ENCODE measurements at regions not wholly inside any gene's neighbourhood (a gene's known extent, or its start where the extent isn't known, plus 50 kb on each side); places are given as distances from the start of the nearest gene placed in this dataset.
"Not testable (repeated sequence)": the region's sequence is repeated elsewhere in the genome, so short reads cannot be mapped to it uniquely, and the experiment has no call there.

DNA sequence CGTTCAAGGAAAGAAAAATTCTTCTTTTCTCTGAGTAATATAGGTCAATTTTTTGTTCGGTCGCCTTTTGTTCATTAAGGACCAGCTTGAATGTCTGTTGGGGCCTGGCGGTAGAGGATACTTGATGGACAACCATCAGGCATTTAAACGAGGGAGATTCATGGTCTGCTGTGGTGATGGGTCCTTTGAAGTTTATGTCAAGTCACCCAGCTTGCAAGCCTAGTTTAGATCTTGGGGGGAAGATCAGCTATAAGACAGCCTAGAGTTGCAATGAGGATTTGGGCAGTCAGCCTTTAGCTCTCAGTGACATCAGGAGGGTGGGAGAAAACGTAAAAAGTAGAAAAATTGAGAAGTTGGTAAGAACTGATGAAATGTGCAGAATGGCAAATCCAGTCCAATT lies 80.2 kb upstream of the SPRY4 start:
- H3K4me3 ChIP-seq (ENCODE audit: low read length), result no peak overlapping the region

GRCh38 chr5:142404046-142404477 lies 79.2 kb upstream of the SPRY4 start:
- Histone ChIP-seq H3K27ac (ENCODE audit: low read depth, low read length) (no peak overlapping the region), H3K4me3 (ENCODE audit: low read length) (no peak overlapping the region)

More for the DNA sequence above, 80.2 kb upstream of the SPRY4 start:
- no peak overlapping the region for H3K9ac ChIP-seq (ENCODE audit: low read length)
- H3K36me3 ChIP-seq (ENCODE audit: control insufficient read depth, insufficient read depth, low read length), result no peaks in the 10 kb centered on the region
- H3K27ac ChIP-seq (ENCODE audit: low read depth, low read length), result no peak overlapping the region
- H3K4me1 ChIP-seq (ENCODE audit: control insufficient read depth, insufficient read depth, low read length), result no peaks in the 10 kb centered on the region
- H3K27me3 ChIP-seq (ENCODE audit: control insufficient read depth, insufficient read depth, low read length), result no peaks in the 10 kb centered on the region

DNA sequence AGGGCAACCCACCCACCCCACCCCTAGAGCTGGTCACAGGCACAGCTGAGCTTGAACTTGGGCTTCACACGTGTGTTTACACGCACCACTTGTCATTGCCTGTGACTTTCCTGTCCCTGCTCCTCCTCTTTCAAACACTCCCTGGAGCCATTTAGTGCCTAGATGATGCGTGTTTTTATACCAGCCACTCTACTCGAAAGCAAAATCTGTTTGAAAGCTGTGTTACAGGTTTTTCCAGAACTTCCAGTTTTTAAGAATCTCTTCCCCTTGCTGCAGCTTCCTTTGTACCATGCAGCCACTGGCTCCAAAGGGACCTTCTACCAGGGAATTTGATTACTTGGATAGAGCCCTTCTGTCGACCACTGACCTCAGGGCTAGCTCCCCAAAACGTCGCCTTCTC lies 78.8 kb upstream of the SPRY4 start:
- no peak overlapping the region for H3K9ac ChIP-seq (ENCODE audit: low read length)
- no peak overlapping the region for H3K27ac ChIP-seq (ENCODE audit: low read depth, low read length)
- no peaks in the 10 kb centered on the region for H3K36me3 ChIP-seq (ENCODE audit: control insufficient read depth, insufficient read depth, low read length)
- no peaks in the 10 kb centered on the region for H3K4me1 ChIP-seq (ENCODE audit: control insufficient read depth, insufficient read depth, low read length)
- no peak overlapping the region for H3K4me3 ChIP-seq (ENCODE audit: low read length)
- no peaks in the 10 kb centered on the region for H3K27me3 ChIP-seq (ENCODE audit: control insufficient read depth, insufficient read depth, low read length)

More at GRCh38 chr5:142404046-142404477, 79.2 kb upstream of the SPRY4 start:
- no peaks in the 10 kb centered on the region for H3K27me3 ChIP-seq (ENCODE audit: control insufficient read depth, insufficient read depth, low read length)
- no peaks in the 10 kb centered on the region for H3K36me3 ChIP-seq (ENCODE audit: control insufficient read depth, insufficient read depth, low read length)
- H3K9ac ChIP-seq (ENCODE audit: low read length), result no peak overlapping the region
- H3K4me1 ChIP-seq (ENCODE audit: control insufficient read depth, insufficient read depth, low read length), result no peaks in the 10 kb centered on the region

GRCh38 chr5:142402752-142403318 lies 78.0 kb upstream of the SPRY4 start:
- Histone ChIP-seq H3K9ac (ENCODE audit: low read length) (no peak overlapping the region), H3K36me3 (ENCODE audit: control insufficient read depth, insufficient read depth, low read length) (no peaks in the 10 kb centered on the region), H3K27ac (ENCODE audit: low read depth, low read length) (no peak overlapping the region)

DNA sequence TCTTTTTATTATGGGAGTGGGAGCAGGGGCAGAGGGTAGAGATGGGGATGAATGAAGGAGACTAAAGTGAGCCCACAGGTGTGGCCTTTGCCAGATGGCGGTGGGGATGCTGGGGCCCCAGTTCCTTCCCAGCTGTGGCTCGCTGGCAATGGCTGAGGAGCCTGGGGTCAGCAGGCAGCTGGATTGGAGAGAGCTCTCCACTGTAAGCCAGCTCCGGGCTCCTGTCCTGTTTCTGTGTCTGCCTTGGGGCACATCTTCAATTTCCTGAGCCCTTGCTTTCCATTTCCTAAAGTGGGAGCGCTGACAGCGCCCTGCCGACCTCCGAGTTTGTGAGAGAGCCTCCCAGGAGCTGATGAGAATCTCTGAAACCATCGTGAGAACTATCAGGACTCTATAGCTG lies 75.6 kb upstream of the SPRY4 start:
- Histone ChIP-seq H3K9ac (ENCODE audit: low read length) (no peak overlapping the region), H3K36me3 (ENCODE audit: control insufficient read depth, insufficient read depth, low read length) (no peaks in the 10 kb centered on the region), H3K27me3 (ENCODE audit: control insufficient read depth, insufficient read depth, low read length) (no peaks in the 10 kb centered on the region), H3K27ac (ENCODE audit: low read depth, low read length) (no peak overlapping the region), H3K4me1 (ENCODE audit: control insufficient read depth, insufficient read depth, low read length) (no peaks in the 10 kb centered on the region), H3K4me3 (ENCODE audit: low read length) (no peak overlapping the region)

More at GRCh38 chr5:142402752-142403318, 78.0 kb upstream of the SPRY4 start:
- no peak overlapping the region for H3K4me3 ChIP-seq (ENCODE audit: low read length)
- H3K4me1 ChIP-seq (ENCODE audit: control insufficient read depth, insufficient read depth, low read length), result no peaks in the 10 kb centered on the region
- no peaks in the 10 kb centered on the region for H3K27me3 ChIP-seq (ENCODE audit: control insufficient read depth, insufficient read depth, low read length)

- Histone ChIP-seq H3K4me3 (ENCODE audit: low read length) (no peak overlapping the region), H3K27ac (ENCODE audit: low read depth, low read length) (no peak overlapping the region), H3K9ac (ENCODE audit: low read length) (no peak overlapping the region), H3K36me3 (ENCODE audit: control insufficient read depth, insufficient read depth, low read length) (no peaks in the 10 kb centered on the region), H3K27me3 (ENCODE audit: control insufficient read depth, insufficient read depth, low read length) (no peaks in the 10 kb centered on the region), H3K4me1 (ENCODE audit: control insufficient read depth, insufficient read depth, low read length) (no peaks in the 10 kb centered on the region)
Measured at GRCh38 chr5:142399891-142400290, 75.1 kb upstream of the SPRY4 start.

GRCh38 chr5:142398730-142399055 lies 73.9 kb upstream of the SPRY4 start:
- Histone ChIP-seq H3K27ac (ENCODE audit: low read depth, low read length) (no peak overlapping the region), H3K9ac (ENCODE audit: low read length) (no peak overlapping the region), H3K4me3 (ENCODE audit: low read length) (no peak overlapping the region), H3K36me3 (ENCODE audit: control insufficient read depth, insufficient read depth, low read length) (no peaks in the 10 kb centered on the region), H3K27me3 (ENCODE audit: control insufficient read depth, insufficient read depth, low read length) (no peaks in the 10 kb centered on the region), H3K4me1 (ENCODE audit: control insufficient read depth, insufficient read depth, low read length) (no peaks in the 10 kb centered on the region)

DNA sequence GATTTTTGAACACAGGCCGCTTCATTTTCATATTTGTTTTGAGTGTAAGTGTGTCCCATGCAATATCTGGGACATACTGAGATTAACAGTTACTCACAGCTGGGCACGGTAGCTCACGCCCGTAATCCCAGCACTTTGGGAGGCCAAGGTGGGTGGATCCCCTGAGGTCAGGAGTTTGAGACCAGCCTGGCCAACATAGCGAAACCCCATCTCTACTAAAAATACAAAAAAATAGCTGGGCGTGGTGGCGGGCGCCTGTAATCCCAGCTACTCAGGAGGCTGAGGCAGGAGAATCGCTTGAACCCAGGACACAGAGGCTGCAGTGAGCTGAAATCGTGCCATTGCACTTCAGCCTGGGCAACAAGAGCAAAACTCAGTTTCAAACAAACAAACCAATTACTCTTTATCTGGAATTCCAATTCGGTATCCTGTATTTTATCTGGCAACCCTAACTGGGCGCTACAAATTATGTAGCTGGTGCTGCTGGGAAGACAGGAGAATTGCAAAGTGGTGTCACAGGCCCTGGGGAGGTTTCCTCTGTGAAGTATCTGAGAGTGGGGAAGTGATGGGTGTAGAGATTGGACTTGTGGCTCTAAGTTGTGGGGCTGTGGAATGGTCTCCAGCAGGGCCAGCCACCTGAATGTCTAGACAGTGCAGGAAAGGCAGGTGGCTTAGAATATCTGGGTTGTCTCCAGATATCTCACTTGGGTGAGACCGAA lies 73.3 kb upstream of the SPRY4 start:
- not testable (repeated sequence) for H3K4me1 ChIP-seq (ENCODE audit: control insufficient read depth, insufficient read depth, low read length); H3K27ac ChIP-seq (ENCODE audit: low read depth, low read length); H3K27me3 ChIP-seq (ENCODE audit: control insufficient read depth, insufficient read depth, low read length); H3K9ac ChIP-seq (ENCODE audit: low read length); H3K4me3 ChIP-seq (ENCODE audit: low read length); H3K36me3 ChIP-seq (ENCODE audit: control insufficient read depth, insufficient read depth, low read length)

DNA sequence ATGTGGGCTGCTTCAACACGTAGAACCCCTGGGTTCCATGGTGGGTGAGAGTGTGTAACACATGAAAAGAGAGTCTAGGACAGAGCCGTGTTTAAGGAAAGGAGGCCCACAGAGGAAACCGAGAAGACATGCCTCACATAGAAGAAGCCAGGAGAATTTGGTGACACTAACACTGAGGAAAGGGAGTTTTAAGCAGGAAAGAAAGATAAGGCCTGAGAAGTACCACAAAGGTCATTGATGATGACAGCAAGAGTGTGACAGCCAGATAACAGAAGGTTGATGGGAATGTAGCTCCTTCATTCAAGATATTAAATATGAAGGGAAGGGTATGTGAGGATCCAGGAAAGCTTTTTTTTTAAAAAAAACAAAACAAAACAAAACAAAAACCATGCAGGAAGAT lies 72.4 kb upstream of the SPRY4 start:
- Histone ChIP-seq H3K27ac (ENCODE audit: low read depth, low read length) (no peak overlapping the region), H3K4me1 (ENCODE audit: control insufficient read depth, insufficient read depth, low read length) (no peaks in the 10 kb centered on the region), H3K9ac (ENCODE audit: low read length) (no peak overlapping the region), H3K36me3 (ENCODE audit: control insufficient read depth, insufficient read depth, low read length) (no peaks in the 10 kb centered on the region), H3K4me3 (ENCODE audit: low read length) (no peak overlapping the region), H3K27me3 (ENCODE audit: control insufficient read depth, insufficient read depth, low read length) (no peaks in the 10 kb centered on the region)

DNA sequence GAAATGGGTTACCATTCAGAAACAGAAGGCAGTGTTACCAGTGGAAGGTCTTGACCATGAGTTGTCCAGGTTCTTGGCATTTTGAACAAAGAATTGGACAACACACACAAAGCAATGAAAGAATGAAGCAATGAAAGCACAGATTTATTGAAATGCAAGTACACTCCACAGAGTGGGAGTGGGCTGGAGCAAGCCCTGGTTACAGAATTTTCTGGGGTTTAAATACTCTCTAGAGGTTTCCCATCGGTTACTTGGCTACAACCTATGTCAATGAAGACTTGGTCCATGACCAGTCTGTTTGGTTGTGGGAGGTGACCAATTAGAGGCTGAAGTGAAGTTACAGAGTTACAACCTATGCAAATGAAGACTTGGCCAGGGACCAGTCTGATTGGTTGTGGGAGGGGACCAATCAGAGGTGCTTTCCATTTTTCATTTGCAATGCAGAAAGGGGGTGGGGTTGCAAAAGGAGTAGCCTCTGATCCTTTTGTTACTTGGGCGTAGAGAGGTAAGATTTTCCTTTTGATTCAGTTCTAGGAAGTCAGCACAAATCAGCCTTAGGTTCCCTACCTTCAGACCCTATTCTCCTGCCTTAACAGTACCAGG lies 71.7 kb upstream of the SPRY4 start:
- no peak overlapping the region for H3K9ac ChIP-seq (ENCODE audit: low read length)
- no peak overlapping the region for H3K27ac ChIP-seq (ENCODE audit: low read depth, low read length)
- no peaks in the 10 kb centered on the region for H3K27me3 ChIP-seq (ENCODE audit: control insufficient read depth, insufficient read depth, low read length)
- no peaks in the 10 kb centered on the region for H3K4me1 ChIP-seq (ENCODE audit: control insufficient read depth, insufficient read depth, low read length)
- no peaks in the 10 kb centered on the region for H3K36me3 ChIP-seq (ENCODE audit: control insufficient read depth, insufficient read depth, low read length)
- H3K4me3 ChIP-seq (ENCODE audit: low read length), result no peak overlapping the region

GRCh38 chr5:142395334-142395733 lies 70.5 kb upstream of the SPRY4 start:
- H3K9ac ChIP-seq (ENCODE audit: low read length), result no peak overlapping the region
- no peaks in the 10 kb centered on the region for H3K4me1 ChIP-seq (ENCODE audit: control insufficient read depth, insufficient read depth, low read length)
- no peak overlapping the region for H3K4me3 ChIP-seq (ENCODE audit: low read length)
- H3K27ac ChIP-seq (ENCODE audit: low read depth, low read length), result no peak overlapping the region
- H3K27me3 ChIP-seq (ENCODE audit: control insufficient read depth, insufficient read depth, low read length), result no peaks in the 10 kb centered on the region
- H3K36me3 ChIP-seq (ENCODE audit: control insufficient read depth, insufficient read depth, low read length), result no peaks in the 10 kb centered on the region

GRCh38 chr5:142391058-142391845 lies 66.4 kb upstream of the SPRY4 start:
- Histone ChIP-seq H3K27ac (ENCODE audit: low read depth, low read length) (peak overlapping the region; percentile 39), H3K4me3 (ENCODE audit: low read length) (no peak overlapping the region), H3K4me1 (ENCODE audit: control insufficient read depth, insufficient read depth, low read length) (peaks cover 3% of the 10 kb centered on the region), H3K36me3 (ENCODE audit: control insufficient read depth, insufficient read depth, low read length) (no peaks in the 10 kb centered on the region), H3K9ac (ENCODE audit: low read length) (no peak overlapping the region), H3K27me3 (ENCODE audit: control insufficient read depth, insufficient read depth, low read length) (no peaks in the 10 kb centered on the region)
